Fibroblast of villous mesenchyme (primary cell): ENCODE measurements at regions not wholly inside any gene's neighbourhood (a gene's known extent, or its start where the extent isn't known, plus 50 kb on each side); places are given as distances from the start of the nearest gene placed in this dataset.
"Not testable (repeated sequence)": the region's sequence is repeated elsewhere in the genome, so short reads cannot be mapped to it uniquely, and the experiment has no call there.

Source experiments
- DNase-seq: peaks from one replicate; pipeline ENCODE4 v3.0.0-alpha.2; 2010; ENCODE audit warnings: low read depth
- H3K4me3 ChIP-seq: 2 replicates; pipeline ENCODE4 v1.5.1; 2011; ENCODE audit warnings: low read depth, mild to moderate bottlenecking, low read length
- TF ChIP-seq, protein P1 (sequence below): IDR thresholded peaks from 2 replicates; pipeline ENCODE4 v1.5.1; 2012; ENCODE audit warnings: low read depth, mild to moderate bottlenecking, low read length; ENCODE audit not compliant: insufficient read depth

DNA sequence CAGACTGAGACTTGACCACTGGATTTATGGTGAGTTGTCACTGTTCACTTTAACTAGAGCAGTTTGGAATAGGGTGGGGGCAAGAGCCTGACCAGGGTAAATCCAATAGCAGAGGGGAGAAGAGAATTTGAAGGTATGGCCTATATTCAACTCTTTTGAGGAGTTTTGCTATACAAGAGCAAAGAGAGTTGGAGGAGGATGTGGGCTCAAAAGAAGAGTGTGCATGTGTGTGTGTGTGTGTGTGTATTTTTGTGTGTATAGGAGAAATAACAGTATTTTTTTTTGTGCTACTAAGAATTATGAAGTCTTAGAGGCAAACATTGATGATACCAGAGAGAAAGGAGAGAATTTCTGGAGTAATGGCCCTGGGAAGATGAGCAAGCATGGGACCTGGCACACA is 164.8 kb upstream of the JUN start:
- no peak for DNase-seq
- TF ChIP-seq, protein P1, sequence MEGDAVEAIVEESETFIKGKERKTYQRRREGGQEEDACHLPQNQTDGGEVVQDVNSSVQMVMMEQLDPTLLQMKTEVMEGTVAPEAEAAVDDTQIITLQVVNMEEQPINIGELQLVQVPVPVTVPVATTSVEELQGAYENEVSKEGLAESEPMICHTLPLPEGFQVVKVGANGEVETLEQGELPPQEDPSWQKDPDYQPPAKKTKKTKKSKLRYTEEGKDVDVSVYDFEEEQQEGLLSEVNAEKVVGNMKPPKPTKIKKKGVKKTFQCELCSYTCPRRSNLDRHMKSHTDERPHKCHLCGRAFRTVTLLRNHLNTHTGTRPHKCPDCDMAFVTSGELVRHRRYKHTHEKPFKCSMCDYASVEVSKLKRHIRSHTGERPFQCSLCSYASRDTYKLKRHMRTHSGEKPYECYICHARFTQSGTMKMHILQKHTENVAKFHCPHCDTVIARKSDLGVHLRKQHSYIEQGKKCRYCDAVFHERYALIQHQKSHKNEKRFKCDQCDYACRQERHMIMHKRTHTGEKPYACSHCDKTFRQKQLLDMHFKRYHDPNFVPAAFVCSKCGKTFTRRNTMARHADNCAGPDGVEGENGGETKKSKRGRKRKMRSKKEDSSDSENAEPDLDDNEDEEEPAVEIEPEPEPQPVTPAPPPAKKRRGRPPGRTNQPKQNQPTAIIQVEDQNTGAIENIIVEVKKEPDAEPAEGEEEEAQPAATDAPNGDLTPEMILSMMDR = no peak
- H3K4me3 ChIP-seq = no peak overlapping the region

DNA sequence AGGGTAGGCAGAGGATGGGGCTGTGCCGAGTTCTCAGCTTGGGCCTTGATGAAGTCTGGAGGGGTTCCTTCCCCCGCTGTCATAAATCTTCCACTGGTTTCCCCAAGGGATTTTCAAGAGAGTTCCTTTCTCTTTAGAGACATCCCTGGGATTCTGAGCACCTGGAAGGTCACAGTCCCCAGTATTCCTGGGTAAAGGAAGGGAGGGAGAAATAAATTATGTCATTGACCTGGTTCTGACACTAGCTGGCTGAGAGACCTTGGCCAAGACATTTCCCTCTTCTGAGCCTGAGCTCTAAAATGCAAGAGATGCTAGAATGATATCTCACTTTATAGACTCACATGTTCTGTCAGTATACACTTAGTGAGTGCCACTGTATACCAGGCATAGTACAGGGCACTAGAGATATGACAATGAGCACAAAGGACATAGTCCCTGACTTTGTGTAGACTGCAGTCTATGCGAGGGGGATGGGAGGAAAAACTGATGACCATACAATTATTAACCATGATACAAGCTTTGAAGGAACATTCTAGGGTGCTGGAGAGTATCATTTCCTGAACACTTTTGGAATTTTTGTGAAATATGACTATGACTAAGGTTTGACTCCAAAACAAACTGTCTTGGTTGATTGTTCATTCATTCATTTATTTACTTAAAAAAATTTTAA is 165.8 kb upstream of the JUN start:
- H3K4me3 ChIP-seq = no peak overlapping the region
- TF ChIP-seq, protein P1 = no peak
- DNase-seq = no peak

DNA sequence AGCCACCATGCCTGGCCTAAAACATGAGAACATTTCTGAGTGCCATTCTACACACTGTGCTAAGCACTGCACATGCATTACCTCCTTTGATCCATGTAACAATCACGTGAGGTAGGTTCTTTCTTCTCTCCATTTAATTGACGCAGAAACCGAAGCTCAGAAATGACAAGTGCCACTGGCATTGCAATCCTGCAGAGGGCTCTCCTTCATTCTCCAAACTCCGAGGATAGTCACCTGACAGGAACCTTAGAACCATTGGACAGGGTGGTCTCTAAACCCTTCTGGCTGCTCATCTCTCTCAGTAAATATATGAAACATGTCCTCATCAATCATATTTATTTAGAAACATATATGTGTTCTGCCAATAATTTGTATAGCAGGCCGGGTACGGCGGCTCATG is 167.1 kb upstream of the JUN start:
- no peak for DNase-seq
- TF ChIP-seq, protein P1 = no peak
- H3K4me3 ChIP-seq = no peak overlapping the region

DNA sequence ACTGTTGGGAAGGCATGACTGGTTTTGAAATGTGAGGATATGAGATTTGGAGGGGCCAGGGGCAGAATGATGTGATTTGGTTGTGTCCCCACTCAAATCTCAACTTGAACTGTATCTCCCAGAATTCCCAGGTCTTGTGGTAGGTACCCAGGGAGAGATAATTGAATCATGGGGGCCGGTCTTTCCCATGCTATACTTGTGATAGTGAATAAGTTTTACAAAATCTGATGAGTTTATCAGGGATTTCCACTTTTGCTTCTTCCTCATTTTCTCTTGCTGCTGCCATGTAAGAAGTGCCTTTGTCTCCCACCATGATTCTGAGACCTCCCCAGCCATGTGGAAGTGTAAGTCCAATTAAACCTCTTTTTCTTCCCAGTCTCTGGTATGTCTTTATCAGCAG is 170.1 kb upstream of the JUN start:
- not testable (repeated sequence) for DNase-seq, H3K4me3 ChIP-seq

DNA sequence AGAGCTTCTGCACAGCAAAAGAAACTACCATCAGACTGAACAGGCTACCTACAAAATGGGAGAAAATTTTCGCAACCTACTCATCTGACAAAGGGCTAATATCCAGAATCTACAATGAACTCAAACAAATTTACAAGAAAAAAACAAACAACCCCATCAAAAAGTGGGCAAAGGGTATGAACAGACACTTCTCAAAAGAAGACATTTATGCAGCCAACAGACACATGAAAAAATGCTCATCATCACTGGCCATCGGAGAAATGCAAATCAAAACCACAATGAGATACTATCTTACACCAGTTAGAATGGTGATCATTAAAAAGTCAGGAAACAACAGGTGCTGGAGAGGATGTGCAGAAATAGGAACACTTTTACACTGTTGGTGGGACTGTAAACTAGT is 179.4 kb upstream of the JUN start:
- not testable (repeated sequence) for H3K4me3 ChIP-seq, DNase-seq

DNA sequence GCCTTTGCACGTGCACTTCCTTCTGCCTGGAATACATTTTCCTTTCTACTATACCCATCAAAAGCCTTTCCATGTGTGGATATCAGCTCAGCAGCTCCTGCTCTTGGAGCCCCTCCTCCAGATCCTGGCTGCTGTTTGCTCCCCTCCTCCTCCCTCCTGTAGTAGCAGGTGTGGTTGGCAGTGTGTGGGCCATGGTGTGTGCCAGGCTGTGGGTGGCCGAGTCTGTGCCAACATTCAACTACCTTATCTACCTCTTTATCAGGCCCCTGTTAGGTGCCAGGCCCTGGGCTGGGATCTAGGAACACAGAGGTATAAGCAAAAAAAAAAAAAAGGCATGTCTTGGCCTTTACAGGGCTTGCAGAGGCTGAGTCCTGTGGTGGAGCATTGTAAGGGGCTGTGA is 180.6 kb upstream of the JUN start:
- DNase-seq = no peak
- no peak overlapping the region for H3K4me3 ChIP-seq
- TF ChIP-seq, protein P1 = no peak

DNA sequence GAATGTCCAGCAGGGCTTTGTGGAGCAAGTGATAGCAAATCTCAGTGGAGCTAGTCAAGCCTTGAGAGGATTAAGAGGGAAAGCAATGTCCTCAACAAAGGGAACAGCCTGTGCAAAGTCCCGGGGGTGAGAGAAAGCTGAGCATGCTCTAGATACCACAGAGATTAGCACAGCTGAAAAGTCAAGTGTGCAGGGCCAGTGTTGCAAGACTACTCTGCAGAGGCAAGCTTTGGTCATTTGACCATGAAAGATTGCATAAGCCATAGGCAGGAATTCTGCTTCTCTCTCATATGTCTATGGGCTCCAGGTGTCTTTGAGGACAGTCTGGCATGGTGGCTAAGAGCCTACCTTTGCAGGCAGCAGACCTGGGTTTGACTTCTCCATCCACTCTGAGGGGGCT is 181.0 kb upstream of the JUN start:
- DNase-seq = peak; percentile 83
- TF ChIP-seq, protein P1 = no peak
- H3K4me3 ChIP-seq = no peak overlapping the region

DNA sequence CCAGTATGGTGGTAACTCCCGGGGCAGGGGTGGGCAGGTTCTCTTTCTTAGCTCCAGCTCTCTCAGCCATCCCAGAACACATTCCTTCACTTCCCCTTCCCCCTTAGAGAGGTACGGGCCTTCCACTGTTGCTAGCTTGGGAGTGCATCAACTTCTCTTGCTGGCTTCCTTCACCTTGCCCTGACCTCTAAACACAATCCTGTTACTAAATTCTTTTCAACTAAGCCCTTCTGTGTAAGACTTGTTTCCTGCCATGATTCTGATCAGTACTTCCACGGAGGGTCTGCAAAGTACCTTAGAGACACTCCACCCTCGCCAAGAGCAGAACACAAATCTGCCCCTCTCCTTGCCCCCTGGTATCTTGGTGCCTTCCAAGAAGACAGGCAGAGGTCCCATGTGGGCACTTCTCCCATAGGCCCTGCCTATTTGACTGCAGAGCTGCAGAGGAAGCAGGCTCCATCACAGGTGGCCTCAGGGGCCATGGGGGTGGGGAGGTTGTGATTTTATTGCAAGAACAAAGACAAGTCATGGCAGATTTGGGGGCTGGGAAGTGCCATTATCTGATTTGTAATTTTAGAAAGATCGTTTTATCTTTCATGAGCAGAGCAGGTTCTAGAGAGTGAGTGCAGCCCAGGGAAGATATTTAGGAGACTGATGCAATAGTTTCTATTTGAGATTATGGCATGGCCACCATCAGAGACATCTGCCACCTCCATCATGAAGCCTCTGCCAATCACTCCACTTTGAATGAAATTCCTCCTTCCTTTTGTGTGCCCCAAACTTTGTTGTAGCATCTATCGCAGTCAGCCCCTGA is 182.5 kb upstream of the JUN start:
- TF ChIP-seq, protein P1 = no peak
- no peak for DNase-seq
- H3K4me3 ChIP-seq = no peak overlapping the region
